Caco-2 (cell line): ENCODE measurements at regions not wholly inside any gene's neighbourhood (a gene's known extent, or its start where the extent isn't known, plus 50 kb on each side); places are given as distances from the start of the nearest gene placed in this dataset.

Source experiments
- BruUV-seq: library from RNA; stranded (reverse); fragments of 400-500 nt; replicated peaks from 2 replicates; lab custom pipeline; 2021; lab: Mats Ljungman, UMichigan
- CTCF ChIA-PET: fragments of 300-600 bp; sonication (Branson Sonifier 250); formaldehyde crosslinking; loops from one replicate; lab custom pipeline; 2022; ENCODE audit warnings: antibody characterized with exemption; lab: Charles Lee
- POLR2A ChIA-PET: fragments of 300-600 bp; sonication (Branson Sonifier 250); formaldehyde crosslinking; loops from one replicate; lab custom pipeline; 2022; ENCODE audit warnings: antibody characterized with exemption; lab: Charles Lee
- DNase-seq, 2 experiments: peaks; one replicate each; pipeline versions ENCODE4 v3.0.0 to v3.0.0-alpha.2; 2020 to 2022
- H3K27me3 ChIP-seq: replicated peaks from 2 replicates; pipeline ENCODE4 v1.6.0; 2011; ENCODE audit warnings: low read length; ENCODE audit not compliant: control insufficient read depth, insufficient read depth
- H3K36me3 ChIP-seq: 2 replicates; pipeline ENCODE4 v1.5.1; 2011; ENCODE audit warnings: low read length; ENCODE audit not compliant: control insufficient read depth, insufficient read depth
- H3K4me1 ChIP-seq: fragments of 250-450 bp; sonication (Bioruptor Pico); 2 replicates; pipeline ENCODE4 v1.5.1; 2020; ENCODE audit warnings: mild to moderate bottlenecking
- H3K4me3 ChIP-seq: 2 replicates; pipeline ENCODE4 v1.5.1; 2011; ENCODE audit warnings: low read depth, mild to moderate bottlenecking, control low read depth, low read length
- H3K9me3 ChIP-seq: fragments of 250-450 bp; sonication (Bioruptor Pico); 2 replicates; pipeline ENCODE4 v1.5.1; 2020; ENCODE audit warnings: mild to moderate bottlenecking, moderate library complexity
- H3K27ac Mint-ChIP-seq: one replicate; pipeline ENCODE4 v1.8.0; 2022; ENCODE audit warnings: mixed read lengths; ENCODE audit not compliant: unreplicated experiment
- H3K27me3 Mint-ChIP-seq: one replicate; pipeline ENCODE4 v1.8.0; 2022; ENCODE audit warnings: mixed read lengths; ENCODE audit not compliant: insufficient read depth, unreplicated experiment
- H3K36me3 Mint-ChIP-seq: one replicate; pipeline ENCODE4 v1.8.0; 2022; ENCODE audit warnings: mild to moderate bottlenecking, mixed read lengths; ENCODE audit not compliant: insufficient read depth, unreplicated experiment
- H3K4me1 Mint-ChIP-seq: one replicate; pipeline ENCODE4 v1.8.0; 2022; ENCODE audit warnings: low read depth, mixed read lengths; ENCODE audit not compliant: unreplicated experiment
- H3K4me3 Mint-ChIP-seq: one replicate; pipeline ENCODE4 v1.8.0; 2022; ENCODE audit warnings: mild to moderate bottlenecking, moderate library complexity, mixed read lengths; ENCODE audit not compliant: unreplicated experiment
- H3K9me3 Mint-ChIP-seq: one replicate; pipeline ENCODE4 v1.8.0; 2022; ENCODE audit warnings: mixed read lengths; ENCODE audit not compliant: unreplicated experiment
- CTCF ChIP-seq, 2 experiments: fragments of 200-600 bp in 1 of 2; IDR thresholded peaks; 1 replicate in 1 of 2; 2 replicates in 1 of 2; pipeline versions ENCODE4 v1.5.1 to v1.8.0; 2011 to 2022; ENCODE audit warnings: antibody characterized with exemption in 1 of 2, control low read depth in 1 of 2, inconsistent platforms in 1 of 2, low read depth in 1 of 2, low read length in 1 of 2, mild to moderate bottlenecking in 1 of 2, moderate library complexity in 1 of 2; ENCODE audit not compliant: insufficient read depth in 1 of 2, severe bottlenecking in 1 of 2, unreplicated experiment in 1 of 2
- intact Hi-C: fragments of 100-400 bp; cut with micrococcal nuclease; formaldehyde crosslinking; loops from one replicate; pipeline ENCODE4 v1.10.0; 2022; ENCODE audit not compliant: unreplicated experiment

GRCh38 chr4:90061881-90062280 is 65.3 kb upstream of the CCSER1 start:
- ChIA-PET POLR2A (no interaction called here), CTCF (no interaction called here)
- Histone ChIP-seq H3K4me3 (no peak overlapping the region), H3K4me1 (no peaks in the 10 kb centered on the region), H3K27me3 (no peaks in the 10 kb centered on the region), H3K9me3 (no peaks in the 10 kb centered on the region), H3K36me3 (no peaks in the 10 kb centered on the region)
- no peaks in the 10 kb centered on the region for H3K4me1 Mint-ChIP-seq
- no TSS peak for BruUV-seq
- H3K36me3 Mint-ChIP-seq, result no peaks in the 10 kb centered on the region
- no peak overlapping the region for H3K4me3 Mint-ChIP-seq
- intact Hi-C loops, result no loop called here
- no peaks in the 10 kb centered on the region for H3K9me3 Mint-ChIP-seq
- DNase-seq, result no peak
- no peak overlapping the region for H3K27ac Mint-ChIP-seq
- TF ChIP-seq CTCF (IDR thresholded peaks at IDR 0.05; ENCODE audit: insufficient read depth in 1 of 2, low read depth in 1 of 2, low read length in 1 of 2, severe bottlenecking in 1 of 2, unreplicated experiment in 1 of 2), result no peak
- no peaks in the 10 kb centered on the region for H3K27me3 Mint-ChIP-seq

- Mint-ChIP-seq H3K4me3 (no peak overlapping the region), H3K27ac (no peak overlapping the region), H3K36me3 (no peaks in the 10 kb centered on the region), H3K9me3 (no peaks in the 10 kb centered on the region), H3K4me1 (no peaks in the 10 kb centered on the region), H3K27me3 (no peaks in the 10 kb centered on the region)
- H3K4me1 ChIP-seq, result no peaks in the 10 kb centered on the region
- BruUV-seq, result no TSS peak
- H3K36me3 ChIP-seq, result no peaks in the 10 kb centered on the region
- CTCF ChIA-PET, result no interaction called here
- H3K27me3 ChIP-seq, result no peaks in the 10 kb centered on the region
- H3K9me3 ChIP-seq, result no peaks in the 10 kb centered on the region
- POLR2A ChIA-PET, result no interaction called here
- DNase-seq, result no peak
- no peak for TF ChIP-seq CTCF (IDR thresholded peaks at IDR 0.05; ENCODE audit: insufficient read depth in 1 of 2, low read depth in 1 of 2, low read length in 1 of 2, severe bottlenecking in 1 of 2, unreplicated experiment in 1 of 2)
- H3K4me3 ChIP-seq, result no peak overlapping the region
- intact Hi-C loops, result no loop called here
These were observed 63.0 kb upstream of the CCSER1 start for GRCh38 chr4:90064196-90064595.

- intact Hi-C loops, result no loop called here
- BruUV-seq, result no TSS peak
- Histone ChIP-seq H3K4me1 (no peaks in the 10 kb centered on the region), H3K36me3 (no peaks in the 10 kb centered on the region), H3K27me3 (no peaks in the 10 kb centered on the region), H3K4me3 (no peak overlapping the region), H3K9me3 (no peaks in the 10 kb centered on the region)
- ChIA-PET CTCF (no interaction called here), POLR2A (no interaction called here)
- no peak for TF ChIP-seq CTCF (IDR thresholded peaks at IDR 0.05; ENCODE audit: insufficient read depth in 1 of 2, low read depth in 1 of 2, low read length in 1 of 2, severe bottlenecking in 1 of 2, unreplicated experiment in 1 of 2)
- Mint-ChIP-seq H3K4me1 (no peaks in the 10 kb centered on the region), H3K27me3 (no peaks in the 10 kb centered on the region), H3K36me3 (no peaks in the 10 kb centered on the region), H3K9me3 (no peaks in the 10 kb centered on the region), H3K27ac (no peak overlapping the region), H3K4me3 (no peak overlapping the region)
- DNase-seq, result no peak
These were observed 58.0 kb upstream of the CCSER1 start for GRCh38 chr4:90069151-90069550.
